AG04450 (cell line): ENCODE measurements at regions not wholly inside any gene's neighbourhood (a gene's known extent, or its start where the extent isn't known, plus 50 kb on each side); places are given as distances from the start of the nearest gene placed in this dataset.

ENCODE experiments used
- CTCF ChIA-PET: fragments of 300-600, 350-600 bp; formaldehyde crosslinking; extraction: SDS; loops from one replicate; lab custom pipeline; 2022; ENCODE audit warnings: antibody characterized with exemption, inconsistent platforms; lab: Charles Lee
- POLR2A ChIA-PET: fragments of 350-600 bp; formaldehyde crosslinking; extraction: SDS; loops from one replicate; lab custom pipeline; 2021; ENCODE audit warnings: antibody characterized with exemption, inconsistent platforms; lab: Yijun Ruan, JAX
- DNase-seq: peaks from one replicate; pipeline ENCODE4 v3.0.0-alpha.2; 2011; ENCODE audit warnings: low read depth, low spot score
- H3K27ac ChIP-seq: one replicate; pipeline ENCODE4 v1.5.1; 2012; ENCODE audit warnings: low read depth, low read length, control low read depth
- H3K27me3 ChIP-seq: one replicate; pipeline ENCODE4 v1.6.0; 2012; ENCODE audit warnings: low read length; ENCODE audit not compliant: control insufficient read depth, insufficient read depth
- H3K4me3 ChIP-seq: 2 replicates; pipeline ENCODE4 v1.5.1; 2011; ENCODE audit warnings: mild to moderate bottlenecking, low read depth, low read length, control low read depth
- H3K9me3 ChIP-seq: 2 replicates; pipeline ENCODE4 v1.5.1; 2012; ENCODE audit warnings: low read length; ENCODE audit not compliant: control insufficient read depth, insufficient read depth
- TF ChIP-seq, protein P1 (sequence below): IDR thresholded peaks from 2 replicates; pipeline ENCODE4 v1.5.1; 2011; ENCODE audit warnings: low read depth, low read length, control low read depth, inconsistent platforms

GRCh38 chr2:3001615-3002560 lies 375.7 kb downstream of the EIPR1 start:
- TF ChIP-seq, protein P1, sequence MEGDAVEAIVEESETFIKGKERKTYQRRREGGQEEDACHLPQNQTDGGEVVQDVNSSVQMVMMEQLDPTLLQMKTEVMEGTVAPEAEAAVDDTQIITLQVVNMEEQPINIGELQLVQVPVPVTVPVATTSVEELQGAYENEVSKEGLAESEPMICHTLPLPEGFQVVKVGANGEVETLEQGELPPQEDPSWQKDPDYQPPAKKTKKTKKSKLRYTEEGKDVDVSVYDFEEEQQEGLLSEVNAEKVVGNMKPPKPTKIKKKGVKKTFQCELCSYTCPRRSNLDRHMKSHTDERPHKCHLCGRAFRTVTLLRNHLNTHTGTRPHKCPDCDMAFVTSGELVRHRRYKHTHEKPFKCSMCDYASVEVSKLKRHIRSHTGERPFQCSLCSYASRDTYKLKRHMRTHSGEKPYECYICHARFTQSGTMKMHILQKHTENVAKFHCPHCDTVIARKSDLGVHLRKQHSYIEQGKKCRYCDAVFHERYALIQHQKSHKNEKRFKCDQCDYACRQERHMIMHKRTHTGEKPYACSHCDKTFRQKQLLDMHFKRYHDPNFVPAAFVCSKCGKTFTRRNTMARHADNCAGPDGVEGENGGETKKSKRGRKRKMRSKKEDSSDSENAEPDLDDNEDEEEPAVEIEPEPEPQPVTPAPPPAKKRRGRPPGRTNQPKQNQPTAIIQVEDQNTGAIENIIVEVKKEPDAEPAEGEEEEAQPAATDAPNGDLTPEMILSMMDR = no peak
- Histone ChIP-seq H3K4me3 (no peak overlapping the region), H3K27ac (no peak overlapping the region), H3K9me3 (peaks cover 21% of the 10 kb centered on the region; the same call in 1 of the 2 replicates), H3K27me3 (no peaks in the 10 kb centered on the region)
- DNase-seq = no peak
- POLR2A ChIA-PET = no interaction called here
- CTCF ChIA-PET = no interaction called here

- POLR2A ChIA-PET = no interaction called here
- H3K9me3 ChIP-seq = peaks cover 18% of the 10 kb centered on the region; the same call in 1 of the 2 replicates
- TF ChIP-seq, protein P1 = no peak
- no peaks in the 10 kb centered on the region for H3K27me3 ChIP-seq
- no peak overlapping the region for H3K27ac ChIP-seq
- CTCF ChIA-PET = no interaction called here
- DNase-seq = no peak
- no peak overlapping the region for H3K4me3 ChIP-seq
These were observed 376.6 kb downstream of the EIPR1 start for GRCh38 chr2:3000968-3001367.

DNA sequence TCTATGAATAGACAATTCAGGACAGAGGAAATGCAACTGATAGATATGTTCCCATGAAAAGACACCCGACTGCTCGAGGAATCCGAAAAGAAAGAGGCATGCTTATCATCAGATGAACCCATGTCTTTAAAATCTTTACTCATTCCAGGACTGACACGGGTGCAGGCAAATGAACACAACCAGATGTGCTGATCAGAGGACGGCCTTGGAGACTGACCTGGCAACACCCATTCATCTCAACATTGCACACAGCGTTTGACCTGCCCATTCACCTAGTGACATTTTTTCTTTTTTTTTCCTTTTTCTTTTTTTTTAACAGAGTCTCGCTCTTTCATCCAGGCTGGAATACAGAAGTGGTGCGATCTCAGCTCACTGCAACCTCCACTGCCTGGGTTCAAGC lies 377.5 kb downstream of the EIPR1 start:
- Histone ChIP-seq H3K27me3 (no peaks in the 10 kb centered on the region), H3K4me3 (no peak overlapping the region), H3K9me3 (peaks cover 12% of the 10 kb centered on the region; the same call in 1 of the 2 replicates), H3K27ac (no peak overlapping the region)
- no peak for DNase-seq
- ChIA-PET POLR2A (no interaction called here), CTCF (no interaction called here)
- TF ChIP-seq, protein P1 = no peak

DNA sequence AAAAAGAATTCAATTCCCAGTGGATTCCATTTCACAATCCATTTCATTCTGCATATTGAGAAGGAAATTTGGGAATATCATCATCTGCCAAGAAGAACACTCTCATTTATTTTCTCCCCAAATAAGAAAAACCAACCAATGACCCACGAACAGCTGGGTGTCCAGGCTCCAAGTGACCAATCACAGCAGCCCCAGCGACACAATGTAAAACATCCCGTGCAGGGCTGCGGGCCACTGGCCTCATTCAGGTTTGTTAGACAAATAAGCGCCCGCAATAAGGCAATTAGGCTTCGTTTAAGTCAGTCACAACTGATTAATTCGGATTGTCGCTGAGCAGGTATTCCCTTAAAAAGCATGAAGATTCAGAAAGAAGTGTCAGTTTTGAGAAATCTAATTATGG lies 378.6 kb downstream of the EIPR1 start:
- no peak overlapping the region for H3K27ac ChIP-seq
- TF ChIP-seq, protein P1 = no peak
- no peak for DNase-seq
- CTCF ChIA-PET = no interaction called here
- no peak overlapping the region for H3K4me3 ChIP-seq
- peaks cover 9% of the 10 kb centered on the region; the same call in 1 of the 2 replicates for H3K9me3 ChIP-seq
- POLR2A ChIA-PET = no interaction called here
- H3K27me3 ChIP-seq = no peaks in the 10 kb centered on the region

GRCh38 chr2:2993172-2993692 lies 384.4 kb downstream of the EIPR1 start:
- no peak for DNase-seq
- no peaks in the 10 kb centered on the region for H3K27me3 ChIP-seq
- H3K4me3 ChIP-seq = no peak overlapping the region
- H3K27ac ChIP-seq = no peak overlapping the region
- H3K9me3 ChIP-seq = peaks cover 21% of the 10 kb centered on the region; the same call in 1 of the 2 replicates
- TF ChIP-seq, protein P1 = no peak
- ChIA-PET POLR2A (no interaction called here), CTCF (no interaction called here)
